ENCODE measurements at regions not wholly inside any gene's neighbourhood (a gene's known extent, or its start where the extent isn't known, plus 50 kb on each side); places are given as distances from the start of the nearest gene placed in this dataset.

DNA sequence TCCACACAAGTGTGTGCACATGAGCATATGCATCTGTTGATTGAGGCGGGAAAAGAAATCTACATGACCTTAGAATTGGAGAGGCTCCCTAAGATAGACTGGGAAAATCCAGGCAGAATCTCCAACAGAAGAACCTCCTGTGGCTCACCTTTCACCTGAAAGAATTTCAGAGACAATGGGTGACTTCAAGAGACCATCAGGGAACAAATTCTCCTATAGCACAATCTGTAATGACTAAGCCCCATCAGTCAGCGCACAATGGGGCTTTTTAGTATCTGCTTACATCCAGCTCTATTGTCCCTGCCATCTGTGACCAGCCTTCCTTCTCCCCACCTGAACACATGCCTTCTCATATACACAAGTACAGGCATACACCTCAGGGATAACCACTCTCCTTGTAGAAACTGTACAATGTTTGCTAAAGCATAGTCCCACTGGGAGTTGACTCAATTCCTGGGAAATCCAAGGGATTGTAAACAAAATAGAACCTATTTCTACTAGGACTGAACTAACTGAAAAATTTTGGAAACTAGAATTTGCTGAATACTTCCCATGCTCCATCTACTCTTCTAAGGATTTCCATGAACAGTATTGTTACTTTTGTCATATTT lies 150.8 kb upstream of the STXBP5 start (continued):
- TF ChIP-seq MLX (CRISPR knock-in tag; IDR thresholded peaks at IDR 0.05) (no peak), KLF13 (CRISPR knock-in tag; IDR thresholded peaks at IDR 0.05) (no peak)

DNA sequence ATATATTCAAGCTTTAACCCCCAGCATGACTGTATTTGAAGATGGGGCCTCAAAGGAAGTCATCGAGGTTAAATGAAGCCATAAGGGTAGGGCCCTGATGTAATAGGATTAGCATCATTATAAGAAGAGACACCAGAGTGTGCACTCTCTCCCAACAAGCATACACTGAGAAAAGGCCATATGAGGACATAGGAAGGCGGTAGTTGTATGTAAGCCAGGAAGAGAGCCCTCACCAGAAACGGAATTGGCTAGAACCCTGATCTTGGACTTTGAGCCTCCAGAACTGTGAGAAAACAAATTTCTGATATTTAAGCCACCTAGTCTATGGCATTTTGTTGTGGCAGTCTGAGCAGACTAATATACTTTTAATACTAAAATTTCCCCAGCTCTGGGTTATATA lies 150.1 kb upstream of the STXBP5 start:
- in situ Hi-C loops (cut with HindIII; ENCODE audit: extremely low pct_ligation_motif_present, low pct_unique_long_range_greater_than_20kb) = no loop called here
- H3K79me2 ChIP-seq (ENCODE audit: insufficient read depth, low read length) = no peaks in the 10 kb centered on the region
- ChIA-PET CTCF (ENCODE audit: low intra/inter-chr PET ratio, low total read pairs) (no interaction called here), POLR2A (no interaction called here)
- no peaks in the 10 kb centered on the region for H3K9me3 ChIP-seq (ENCODE audit: low read length)
- no peaks in the 10 kb centered on the region for H3K27me3 ChIP-seq (ENCODE audit: control insufficient read depth in 1 of 2, insufficient read depth in 2 of 2, low read length in 2 of 2)
- no peak for FAIRE-seq
- no peaks in the 10 kb centered on the region for H3K36me3 ChIP-seq (replicated peaks in 1 of 2; ENCODE audit: control insufficient read depth in 1 of 2, insufficient read depth in 2 of 2, low read length in 2 of 2)
- intact Hi-C loops (cut with micrococcal nuclease; ENCODE audit: unreplicated experiment) = no loop called here
- no peak overlapping the region for H3K4me3 ChIP-seq (replicated peaks in 1 of 3; ENCODE audit: insufficient read depth in 1 of 3, low read depth in 2 of 3, low read length in 3 of 3)
- BruUV-seq (replicated peaks) = no TSS peak
- H4K20me1 ChIP-seq (ENCODE audit: insufficient read depth, low read length) = no peaks in the 10 kb centered on the region
- H3K4me2 ChIP-seq (ENCODE audit: low read depth, low read length) = no peak overlapping the region
- no peak overlapping the region for H3K27ac ChIP-seq (ENCODE audit: extremely low read length, insufficient read depth, low read length)
- no peak overlapping the region for H3K9ac ChIP-seq (ENCODE audit: insufficient read depth, low read depth, low read length)
- peak; percentile 61; the same call in 2 of the 3 replicates for ATAC-seq
- no peak for DNase-seq (ENCODE audit: low spot score)
- 5% methylated on average over 3 of the region's 3 CpGs for WGBS (ENCODE audit: low lambda C conversion rate)
- H3K4me1 ChIP-seq (ENCODE audit: insufficient read depth, low read length) = peaks cover 18% of the 10 kb centered on the region
- H2AFZ ChIP-seq (ENCODE audit: low read length) = no peak overlapping the region
- TF ChIP-seq ATF5 (CRISPR knock-in tag; IDR thresholded peaks at IDR 0.05; ENCODE audit: low read depth) = no peak
- TF ChIP-seq ZBTB44 (CRISPR knock-in tag; IDR thresholded peaks at IDR 0.05) = no peak
- peak; percentile 86; the same call in 1 of the 2 replicates for TF ChIP-seq RXRB (CRISPR knock-in tag; IDR thresholded peaks at IDR 0.05; ENCODE audit: borderline replicate concordance)
- TF ChIP-seq DRAP1 (CRISPR knock-in tag; IDR thresholded peaks at IDR 0.05) = no peak
- TF ChIP-seq, protein P1, sequence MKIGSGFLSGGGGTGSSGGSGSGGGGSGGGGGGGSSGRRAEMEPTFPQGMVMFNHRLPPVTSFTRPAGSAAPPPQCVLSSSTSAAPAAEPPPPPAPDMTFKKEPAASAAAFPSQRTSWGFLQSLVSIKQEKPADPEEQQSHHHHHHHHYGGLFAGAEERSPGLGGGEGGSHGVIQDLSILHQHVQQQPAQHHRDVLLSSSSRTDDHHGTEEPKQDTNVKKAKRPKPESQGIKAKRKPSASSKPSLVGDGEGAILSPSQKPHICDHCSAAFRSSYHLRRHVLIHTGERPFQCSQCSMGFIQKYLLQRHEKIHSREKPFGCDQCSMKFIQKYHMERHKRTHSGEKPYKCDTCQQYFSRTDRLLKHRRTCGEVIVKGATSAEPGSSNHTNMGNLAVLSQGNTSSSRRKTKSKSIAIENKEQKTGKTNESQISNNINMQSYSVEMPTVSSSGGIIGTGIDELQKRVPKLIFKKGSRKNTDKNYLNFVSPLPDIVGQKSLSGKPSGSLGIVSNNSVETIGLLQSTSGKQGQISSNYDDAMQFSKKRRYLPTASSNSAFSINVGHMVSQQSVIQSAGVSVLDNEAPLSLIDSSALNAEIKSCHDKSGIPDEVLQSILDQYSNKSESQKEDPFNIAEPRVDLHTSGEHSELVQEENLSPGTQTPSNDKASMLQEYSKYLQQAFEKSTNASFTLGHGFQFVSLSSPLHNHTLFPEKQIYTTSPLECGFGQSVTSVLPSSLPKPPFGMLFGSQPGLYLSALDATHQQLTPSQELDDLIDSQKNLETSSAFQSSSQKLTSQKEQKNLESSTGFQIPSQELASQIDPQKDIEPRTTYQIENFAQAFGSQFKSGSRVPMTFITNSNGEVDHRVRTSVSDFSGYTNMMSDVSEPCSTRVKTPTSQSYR (CRISPR knock-in tag; IDR thresholded peaks at IDR 0.05; ENCODE audit: borderline replicate concordance) = no peak
- TF ChIP-seq ZNF383 (CRISPR knock-in tag; IDR thresholded peaks at IDR 0.05; ENCODE audit: borderline replicate concordance) = no peak
- no peak for TF ChIP-seq ZNF7 (CRISPR knock-in tag; IDR thresholded peaks at IDR 0.05)
- TF ChIP-seq, protein P2, sequence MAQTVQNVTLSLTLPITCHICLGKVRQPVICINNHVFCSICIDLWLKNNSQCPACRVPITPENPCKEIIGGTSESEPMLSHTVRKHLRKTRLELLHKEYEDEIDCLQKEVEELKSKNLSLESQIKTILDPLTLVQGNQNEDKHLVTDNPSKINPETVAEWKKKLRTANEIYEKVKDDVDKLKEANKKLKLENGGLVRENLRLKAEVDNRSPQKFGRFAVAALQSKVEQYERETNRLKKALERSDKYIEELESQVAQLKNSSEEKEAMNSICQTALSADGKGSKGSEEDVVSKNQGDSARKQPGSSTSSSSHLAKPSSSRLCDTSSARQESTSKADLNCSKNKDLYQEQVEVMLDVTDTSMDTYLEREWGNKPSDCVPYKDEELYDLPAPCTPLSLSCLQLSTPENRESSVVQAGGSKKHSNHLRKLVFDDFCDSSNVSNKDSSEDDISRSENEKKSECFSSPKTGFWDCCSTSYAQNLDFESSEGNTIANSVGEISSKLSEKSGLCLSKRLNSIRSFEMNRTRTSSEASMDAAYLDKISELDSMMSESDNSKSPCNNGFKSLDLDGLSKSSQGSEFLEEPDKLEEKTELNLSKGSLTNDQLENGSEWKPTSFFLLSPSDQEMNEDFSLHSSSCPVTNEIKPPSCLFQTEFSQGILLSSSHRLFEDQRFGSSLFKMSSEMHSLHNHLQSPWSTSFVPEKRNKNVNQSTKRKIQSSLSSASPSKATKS (CRISPR knock-in tag; IDR thresholded peaks at IDR 0.05) = no peak
- no peak for TF ChIP-seq CENPX (CRISPR knock-in tag; IDR thresholded peaks at IDR 0.05)
- TF ChIP-seq ELF3 (CRISPR knock-in tag; IDR thresholded peaks at IDR 0.05) = peak; percentile 48; the same call in 1 of the 2 replicates
- TF ChIP-seq HNF4A (CRISPR knock-in tag; IDR thresholded peaks at IDR 0.05) = peak; percentile 46; the same call in 1 of the 2 replicates
